ENCODE measurements at regions not wholly inside any gene's neighbourhood (a gene's known extent, or its start where the extent isn't known, plus 50 kb on each side); places are given as distances from the start of the nearest gene placed in this dataset.

GRCh38 chr2:147792966-147793617 is 51.7 kb upstream of the ACVR2A start:
- WGBS, 3 donors: 60 to 87% (median 74%) methylated on average over 2 of the region's 2 CpGs
- H3K27ac ChIP-seq (ENCODE audit: low read depth, low read length): no peak overlapping the region

- 90 to 95% (median 92%) methylated on average over 2 of the region's 2 CpGs for WGBS, 3 donors
- H3K27ac ChIP-seq (ENCODE audit: low read depth, low read length): no peak overlapping the region
Measured at GRCh38 chr2:147790580-147790979, 54.2 kb upstream of the ACVR2A start.

GRCh38 chr2:147789720-147790119 is 55.1 kb upstream of the ACVR2A start:
- no peak overlapping the region for H3K27ac ChIP-seq (ENCODE audit: low read depth, low read length)
- WGBS, 3 donors: 41 to 76% (median 44%) methylated on average over 3 of the region's 3 CpGs

- H3K27ac ChIP-seq (ENCODE audit: low read depth, low read length): no peak overlapping the region
- 62 to 76% (median 67%) methylated on average over 2 of the region's 2 CpGs for WGBS, 3 donors
Measured at GRCh38 chr2:147789287-147789686, 55.5 kb upstream of the ACVR2A start.

- H3K27ac ChIP-seq (ENCODE audit: low read depth, low read length): no peak overlapping the region
- 57 to 83% (median 66%) methylated on average over 4 of the region's 4 CpGs for WGBS, 3 donors
Measured at GRCh38 chr2:147782141-147782930, 62.5 kb upstream of the ACVR2A start.

- 84 to 93% (median 85%) methylated on average over 1 of the region's 1 CpG for WGBS, 3 donors
Measured at GRCh38 chr2:147779440-147779839, 65.4 kb upstream of the ACVR2A start.

GRCh38 chr2:147777394-147777793 is 67.4 kb upstream of the ACVR2A start:
- no peak overlapping the region for H3K27ac ChIP-seq (ENCODE audit: low read depth, low read length)

More at GRCh38 chr2:147779440-147779839, 65.4 kb upstream of the ACVR2A start:
- H3K27ac ChIP-seq (ENCODE audit: low read depth, low read length): no peak overlapping the region

GRCh38 chr2:147774805-147775204 is 70.0 kb upstream of the ACVR2A start:
- no peak overlapping the region for H3K27ac ChIP-seq (ENCODE audit: low read depth, low read length)
- WGBS, 3 donors: 91 to 94% (median 92%) methylated on average over 3 of the region's 3 CpGs

More at GRCh38 chr2:147777394-147777793, 67.4 kb upstream of the ACVR2A start:
- 69 to 82% (median 72%) methylated on average over 2 of the region's 2 CpGs for WGBS, 3 donors

- 53 to 60% (median 56%) methylated on average over 4 of the region's 4 CpGs for WGBS, 3 donors
- H3K27ac ChIP-seq (ENCODE audit: low read depth, low read length): no peak overlapping the region
Measured at GRCh38 chr2:147773479-147773878, 71.3 kb upstream of the ACVR2A start.

- no peak overlapping the region for H3K27ac ChIP-seq (ENCODE audit: low read depth, low read length)
Measured at GRCh38 chr2:147772781-147773180, 72.0 kb upstream of the ACVR2A start.

- no peak overlapping the region for H3K27ac ChIP-seq (ENCODE audit: low read depth, low read length)
Measured at GRCh38 chr2:147763861-147764260, 81.0 kb upstream of the ACVR2A start.

GRCh38 chr2:147760984-147761383 is 83.8 kb upstream of the ACVR2A start:
- no peak overlapping the region for H3K27ac ChIP-seq (ENCODE audit: low read depth, low read length)
- 72 to 79% (median 76%) methylated on average over 2 of the region's 2 CpGs for WGBS, 3 donors

- WGBS, 3 donors: 39 to 86% (median 44%) methylated on average over 3 of the region's 3 CpGs
- H3K27ac ChIP-seq (ENCODE audit: low read depth, low read length): no peak overlapping the region
Measured at GRCh38 chr2:147759536-147759935, 85.3 kb upstream of the ACVR2A start.

GRCh38 chr2:147758821-147759220 is 86.0 kb upstream of the ACVR2A start:
- WGBS, 3 donors: 64 to 85% (median 75%) methylated on average over 2 of the region's 2 CpGs

GRCh38 chr2:147756069-147756468 is 88.8 kb upstream of the ACVR2A start:
- no peak overlapping the region for H3K27ac ChIP-seq (ENCODE audit: low read depth, low read length)
- WGBS, 3 donors: 59 to 93% (median 82%) methylated on average over 2 of the region's 2 CpGs

More at GRCh38 chr2:147758821-147759220, 86.0 kb upstream of the ACVR2A start:
- H3K27ac ChIP-seq (ENCODE audit: low read depth, low read length): no peak overlapping the region

GRCh38 chr2:147740211-147740927 is 104.5 kb upstream of the ACVR2A start:
- no peak overlapping the region for H3K27ac ChIP-seq (ENCODE audit: low read depth, low read length)
- WGBS, 3 donors: 76 to 86% (median 82%) methylated on average over 2 of the region's 2 CpGs

GRCh38 chr2:147739508-147739907 is 105.3 kb upstream of the ACVR2A start:
- no peak overlapping the region for H3K27ac ChIP-seq (ENCODE audit: low read depth, low read length)
- 47 to 55% (median 50%) methylated on average over 3 of the region's 3 CpGs for WGBS, 3 donors

GRCh38 chr2:147718831-147719230 is 126.0 kb upstream of the ACVR2A start:
- WGBS, 3 donors: 29 to 81% (median 39%) methylated on average over 2 of the region's 2 CpGs
- no peak overlapping the region for H3K27ac ChIP-seq (ENCODE audit: low read depth, low read length)

- H3K27ac ChIP-seq (ENCODE audit: low read depth, low read length): no peak overlapping the region
Measured at GRCh38 chr2:147716906-147717305, 127.9 kb upstream of the ACVR2A start.

Data from adipose tissue (tissue), 3 donors.